ENCODE measurements at regions not wholly inside any gene's neighbourhood (a gene's known extent, or its start where the extent isn't known, plus 50 kb on each side); places are given as distances from the start of the nearest gene placed in this dataset.
"Not testable (repeated sequence)": the region's sequence is repeated elsewhere in the genome, so short reads cannot be mapped to it uniquely, and the experiment has no call there.

DNA sequence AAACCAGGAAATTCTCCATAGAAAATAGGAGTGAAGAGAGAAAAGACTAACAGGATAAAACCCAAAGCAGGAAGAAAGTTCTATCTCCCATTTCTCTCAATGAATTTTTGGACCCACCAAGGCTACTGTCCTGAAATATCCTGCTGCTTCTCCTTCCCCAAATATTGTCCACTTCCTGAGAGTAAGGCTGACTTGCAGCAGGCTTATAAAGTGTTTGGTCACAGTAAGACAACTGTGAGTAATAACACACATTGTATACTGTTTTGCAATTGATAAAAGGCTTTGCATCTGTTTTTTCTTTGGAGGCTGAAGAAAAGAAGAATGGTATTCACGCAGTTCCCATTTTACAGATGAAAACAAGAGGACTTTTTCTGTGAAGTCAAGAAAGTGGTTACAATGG lies 52.8 kb downstream of the FOXD4L6 start:
- H3K36me3 ChIP-seq (ENCODE audit: control insufficient read depth in 2 of 2, extremely low read depth in 1 of 2, insufficient read depth in 2 of 2, low read length in 2 of 2); H3K4me3 ChIP-seq (ENCODE audit: control insufficient read depth in 2 of 3, extremely low read depth in 1 of 3, insufficient read depth in 2 of 3, low read depth in 1 of 3, low read length in 3 of 3); H3K9me1 ChIP-seq (ENCODE audit: control insufficient read depth, extremely low read depth, insufficient read depth, low read length); H3K4me1 ChIP-seq (ENCODE audit: control insufficient read depth, extremely low read depth, insufficient read depth, low read length); H4K20me1 ChIP-seq (ENCODE audit: control insufficient read depth, extremely low read depth, insufficient read depth, low read length); DNase-seq (ENCODE audit: low read depth, low spot score); H3K9ac ChIP-seq (ENCODE audit: control insufficient read depth, extremely low read depth, insufficient read depth, low read length); FAIRE-seq; H3K79me2 ChIP-seq (ENCODE audit: control insufficient read depth, insufficient read depth, low read length); H2AFZ ChIP-seq (ENCODE audit: control insufficient read depth, low read length); H3K9me3 ChIP-seq (ENCODE audit: control insufficient read depth, low read depth, low read length); H3K27me3 ChIP-seq (ENCODE audit: control insufficient read depth, extremely low read depth, insufficient read depth, low read length); dilution Hi-C loops (cut with MboI; ENCODE audit: extremely low pct_ligation_motif_present, low sequenced_read_pairs): not testable (repeated sequence)
- Histone ChIP-seq H3K27ac (ENCODE audit: control insufficient read depth, insufficient read depth, low read length) (peak overlapping the region; percentile 72), H3K4me2 (ENCODE audit: control insufficient read depth, extremely low read depth, insufficient read depth, low read depth, low read length) (peak overlapping the region; percentile 62)

DNA sequence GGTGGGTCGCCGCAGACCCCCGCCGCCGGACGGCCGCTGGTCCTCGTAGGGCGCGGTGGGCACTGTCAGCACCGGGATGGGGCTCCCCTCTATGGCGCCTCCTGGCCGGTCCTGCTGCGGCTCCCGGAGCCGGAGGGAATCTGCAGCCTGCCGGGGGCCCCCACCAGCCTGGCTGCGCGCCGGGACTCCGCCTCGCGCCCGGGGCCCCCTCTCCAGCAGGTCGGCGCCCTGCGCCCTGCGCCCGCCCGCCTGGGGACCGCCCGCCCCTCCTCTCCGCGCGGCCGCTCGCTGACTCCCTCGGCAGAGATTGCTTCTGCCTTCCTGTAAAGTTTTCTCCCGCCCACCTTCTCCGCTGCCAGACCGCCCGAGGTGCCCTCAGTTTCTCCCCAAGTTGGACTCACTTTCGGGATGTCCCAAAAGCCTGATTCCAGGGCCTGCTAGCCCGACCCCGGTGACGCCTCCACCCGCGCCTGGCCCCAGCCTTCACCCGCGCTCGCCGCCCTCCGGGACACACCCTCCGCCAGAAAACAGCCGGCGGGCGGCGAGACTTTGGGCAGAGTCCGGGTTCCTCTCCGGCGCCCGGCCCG lies 54.0 kb downstream of the FOXD4L6 start:
- H3K36me3 ChIP-seq (ENCODE audit: control insufficient read depth in 2 of 2, extremely low read depth in 1 of 2, insufficient read depth in 2 of 2, low read length in 2 of 2); H3K79me2 ChIP-seq (ENCODE audit: control insufficient read depth, insufficient read depth, low read length); H4K20me1 ChIP-seq (ENCODE audit: control insufficient read depth, extremely low read depth, insufficient read depth, low read length); H3K9me1 ChIP-seq (ENCODE audit: control insufficient read depth, extremely low read depth, insufficient read depth, low read length); dilution Hi-C loops (cut with MboI; ENCODE audit: extremely low pct_ligation_motif_present, low sequenced_read_pairs); H3K9me3 ChIP-seq (ENCODE audit: control insufficient read depth, low read depth, low read length); DNase-seq (ENCODE audit: low read depth, low spot score); FAIRE-seq; H3K27me3 ChIP-seq (ENCODE audit: control insufficient read depth, extremely low read depth, insufficient read depth, low read length); H3K4me1 ChIP-seq (ENCODE audit: control insufficient read depth, extremely low read depth, insufficient read depth, low read length): not testable (repeated sequence)
- Histone ChIP-seq H3K4me2 (ENCODE audit: control insufficient read depth, extremely low read depth, insufficient read depth, low read depth, low read length) (peak overlapping the region; percentile 62), H3K4me3 (ENCODE audit: control insufficient read depth in 2 of 3, extremely low read depth in 1 of 3, insufficient read depth in 2 of 3, low read depth in 1 of 3, low read length in 3 of 3) (peak overlapping the region; percentile 57 to 70 (median 67)), H3K27ac (ENCODE audit: control insufficient read depth, insufficient read depth, low read length) (peak overlapping the region; percentile 72), H2AFZ (ENCODE audit: control insufficient read depth, low read length) (peak overlapping the region; percentile 68), H3K9ac (ENCODE audit: control insufficient read depth, extremely low read depth, insufficient read depth, low read length) (peak overlapping the region; percentile 76)

DNA sequence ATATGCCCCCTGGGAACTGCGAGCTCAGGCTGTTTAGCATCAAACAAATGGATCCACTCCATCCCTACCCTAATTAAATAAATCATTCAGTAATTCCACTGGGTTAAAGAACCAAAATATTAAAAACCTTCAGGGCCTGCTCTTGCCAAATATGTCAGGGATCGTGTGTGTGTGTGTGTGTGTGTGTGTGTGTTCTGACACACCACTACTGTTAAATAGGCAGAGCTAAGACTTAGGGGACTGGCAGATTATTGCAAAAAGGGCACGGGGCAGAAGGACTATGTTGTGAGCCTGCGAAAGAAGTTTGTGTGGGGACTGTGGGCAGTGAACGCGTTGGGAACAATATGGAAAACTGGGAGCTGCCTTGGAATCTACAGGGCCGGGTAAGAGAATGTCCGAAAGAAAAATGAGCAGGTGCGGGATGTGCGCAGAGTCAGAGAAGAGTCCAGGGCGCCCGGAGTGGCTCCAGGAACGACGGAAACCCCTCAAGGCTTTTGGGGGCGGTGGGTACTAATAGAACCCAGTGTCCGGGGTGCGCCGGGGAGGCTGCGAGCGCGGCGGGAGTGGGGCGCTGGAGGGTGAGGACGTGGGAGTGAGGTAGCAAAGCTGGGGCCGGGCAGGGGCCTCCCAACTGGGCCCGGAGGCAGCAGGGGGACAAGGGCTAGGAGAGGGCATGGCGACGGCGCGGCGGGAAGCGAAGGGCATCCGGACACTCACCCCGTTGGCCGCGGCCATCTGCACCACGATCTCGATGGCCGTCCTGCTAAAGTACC lies 54.8 kb downstream of the FOXD4L6 start:
- Histone ChIP-seq H2AFZ (ENCODE audit: control insufficient read depth, low read length) (peak overlapping the region; percentile 52), H3K27ac (ENCODE audit: control insufficient read depth, insufficient read depth, low read length) (peak overlapping the region; percentile 72), H3K4me3 (ENCODE audit: control insufficient read depth in 2 of 3, extremely low read depth in 1 of 3, insufficient read depth in 2 of 3, low read depth in 1 of 3, low read length in 3 of 3) (peak overlapping the region; percentile 49 to 70 (median 57)), H3K9ac (ENCODE audit: control insufficient read depth, extremely low read depth, insufficient read depth, low read length) (peak overlapping the region; percentile 76), H3K4me2 (ENCODE audit: control insufficient read depth, extremely low read depth, insufficient read depth, low read depth, low read length) (peak overlapping the region; percentile 62)
- DNase-seq (ENCODE audit: low read depth, low spot score); H3K4me1 ChIP-seq (ENCODE audit: control insufficient read depth, extremely low read depth, insufficient read depth, low read length); H3K9me3 ChIP-seq (ENCODE audit: control insufficient read depth, low read depth, low read length); FAIRE-seq; H3K27me3 ChIP-seq (ENCODE audit: control insufficient read depth, extremely low read depth, insufficient read depth, low read length); H3K36me3 ChIP-seq (ENCODE audit: control insufficient read depth in 2 of 2, extremely low read depth in 1 of 2, insufficient read depth in 2 of 2, low read length in 2 of 2); dilution Hi-C loops (cut with MboI; ENCODE audit: extremely low pct_ligation_motif_present, low sequenced_read_pairs); H4K20me1 ChIP-seq (ENCODE audit: control insufficient read depth, extremely low read depth, insufficient read depth, low read length); H3K79me2 ChIP-seq (ENCODE audit: control insufficient read depth, insufficient read depth, low read length); H3K9me1 ChIP-seq (ENCODE audit: control insufficient read depth, extremely low read depth, insufficient read depth, low read length): not testable (repeated sequence)

DNA sequence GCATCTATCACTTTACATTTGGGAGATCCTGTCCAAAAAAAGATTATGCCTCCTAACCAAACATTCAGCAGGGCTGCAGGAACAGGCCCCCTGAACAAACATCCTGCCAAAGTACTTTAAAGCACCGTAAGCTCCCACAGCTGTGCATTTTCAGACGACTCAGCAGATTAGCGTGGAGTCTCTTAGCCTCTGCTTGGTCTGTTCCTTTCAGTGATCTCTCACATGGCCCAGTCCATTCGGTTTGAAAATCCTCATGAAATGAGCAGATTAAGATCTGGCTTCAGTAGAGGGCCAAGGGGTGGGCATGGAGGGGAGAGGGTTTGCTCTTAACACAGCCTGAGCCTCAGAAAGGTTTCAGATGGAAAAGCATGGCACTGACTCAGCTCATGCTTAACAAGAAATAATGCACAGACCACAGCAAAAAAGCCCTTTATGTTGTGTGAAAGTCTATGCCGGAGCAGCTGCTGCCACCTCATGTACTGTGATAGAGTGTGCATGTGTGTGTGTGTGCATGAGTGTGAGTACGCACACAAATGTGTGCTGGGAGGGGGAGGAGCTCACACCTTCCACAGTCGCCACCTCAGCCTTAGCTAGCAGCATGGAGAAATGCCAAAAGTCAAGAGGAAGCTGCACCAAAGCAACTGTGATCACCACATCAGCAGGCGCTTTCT lies 64.2 kb downstream of the FOXD4L6 start:
- H3K9me1 ChIP-seq (ENCODE audit: control insufficient read depth, extremely low read depth, insufficient read depth, low read length); H2AFZ ChIP-seq (ENCODE audit: control insufficient read depth, low read length); H3K4me3 ChIP-seq (ENCODE audit: control insufficient read depth in 2 of 3, extremely low read depth in 1 of 3, insufficient read depth in 2 of 3, low read depth in 1 of 3, low read length in 3 of 3); H3K36me3 ChIP-seq (ENCODE audit: control insufficient read depth in 2 of 2, extremely low read depth in 1 of 2, insufficient read depth in 2 of 2, low read length in 2 of 2); H3K9ac ChIP-seq (ENCODE audit: control insufficient read depth, extremely low read depth, insufficient read depth, low read length); FAIRE-seq; H3K27ac ChIP-seq (ENCODE audit: control insufficient read depth, insufficient read depth, low read length); dilution Hi-C loops (cut with MboI; ENCODE audit: extremely low pct_ligation_motif_present, low sequenced_read_pairs); H3K4me1 ChIP-seq (ENCODE audit: control insufficient read depth, extremely low read depth, insufficient read depth, low read length); H3K27me3 ChIP-seq (ENCODE audit: control insufficient read depth, extremely low read depth, insufficient read depth, low read length); H3K79me2 ChIP-seq (ENCODE audit: control insufficient read depth, insufficient read depth, low read length); DNase-seq (ENCODE audit: low read depth, low spot score); H3K9me3 ChIP-seq (ENCODE audit: control insufficient read depth, low read depth, low read length); H4K20me1 ChIP-seq (ENCODE audit: control insufficient read depth, extremely low read depth, insufficient read depth, low read length); H3K4me2 ChIP-seq (ENCODE audit: control insufficient read depth, extremely low read depth, insufficient read depth, low read depth, low read length): not testable (repeated sequence)

DNA sequence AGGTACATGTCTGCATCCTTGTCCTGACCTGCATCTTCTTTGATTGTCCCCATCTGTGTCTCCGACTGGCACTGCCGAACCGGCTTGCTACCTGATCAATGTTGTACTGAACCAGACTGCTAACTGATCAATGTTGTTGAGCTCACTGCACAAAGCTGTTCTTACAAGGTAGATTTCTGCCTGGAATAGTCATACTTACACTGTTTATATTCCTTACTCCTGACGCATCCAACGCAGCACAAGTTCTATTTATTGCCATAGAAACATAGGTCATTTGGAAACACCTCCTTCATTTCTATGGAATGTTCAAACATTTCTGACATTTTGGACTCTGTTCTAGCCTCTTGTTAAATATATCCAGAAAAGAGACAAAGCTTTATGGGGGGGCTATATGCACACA lies 65.2 kb downstream of the FOXD4L6 start:
- H3K36me3 ChIP-seq (ENCODE audit: control insufficient read depth in 2 of 2, extremely low read depth in 1 of 2, insufficient read depth in 2 of 2, low read length in 2 of 2); H3K27me3 ChIP-seq (ENCODE audit: control insufficient read depth, extremely low read depth, insufficient read depth, low read length); H3K4me2 ChIP-seq (ENCODE audit: control insufficient read depth, extremely low read depth, insufficient read depth, low read depth, low read length); H3K9ac ChIP-seq (ENCODE audit: control insufficient read depth, extremely low read depth, insufficient read depth, low read length); H3K9me1 ChIP-seq (ENCODE audit: control insufficient read depth, extremely low read depth, insufficient read depth, low read length); FAIRE-seq; H3K4me3 ChIP-seq (ENCODE audit: control insufficient read depth in 2 of 3, extremely low read depth in 1 of 3, insufficient read depth in 2 of 3, low read depth in 1 of 3, low read length in 3 of 3); H2AFZ ChIP-seq (ENCODE audit: control insufficient read depth, low read length); H3K4me1 ChIP-seq (ENCODE audit: control insufficient read depth, extremely low read depth, insufficient read depth, low read length); dilution Hi-C loops (cut with MboI; ENCODE audit: extremely low pct_ligation_motif_present, low sequenced_read_pairs); H4K20me1 ChIP-seq (ENCODE audit: control insufficient read depth, extremely low read depth, insufficient read depth, low read length); DNase-seq (ENCODE audit: low read depth, low spot score); H3K27ac ChIP-seq (ENCODE audit: control insufficient read depth, insufficient read depth, low read length); H3K9me3 ChIP-seq (ENCODE audit: control insufficient read depth, low read depth, low read length); H3K79me2 ChIP-seq (ENCODE audit: control insufficient read depth, insufficient read depth, low read length): not testable (repeated sequence)
